Neural progenitor cell (in vitro differentiated cells): ENCODE measurements at regions not wholly inside any gene's neighbourhood (a gene's known extent, or its start where the extent isn't known, plus 50 kb on each side); places are given as distances from the start of the nearest gene placed in this dataset.

Experiments used
- DNase-seq: peaks from one replicate; pipeline ENCODE4 v3.0.0-alpha.2; 2016; ENCODE audit warnings: low spot score
- H2AFZ ChIP-seq: fragments of 200-600 bp; sonication (generic); replicated peaks from 2 replicates; pipeline ENCODE4 v1.6.1; 2016; ENCODE audit warnings: antibody characterized with exemption
- H3F3A ChIP-seq: fragments of 200-600 bp; sonication (generic); 2 replicates; pipeline ENCODE4 v1.6.1; 2016; ENCODE audit warnings: antibody characterized with exemption, low read depth
- H3K27ac ChIP-seq: fragments of 200-600 bp; sonication (generic); 2 replicates; pipeline ENCODE4 v1.5.1; 2016; ENCODE audit warnings: mild to moderate bottlenecking
- H3K27me3 ChIP-seq: fragments of 200-600 bp; sonication (generic); 2 replicates; pipeline ENCODE4 v1.6.1; 2016; ENCODE audit warnings: mild to moderate bottlenecking, moderate library complexity
- H3K36me3 ChIP-seq: fragments of 200-600 bp; sonication (generic); 2 replicates; pipeline ENCODE4 v1.5.1; 2016
- H3K4me1 ChIP-seq: fragments of 200-600 bp; sonication (generic); 2 replicates; pipeline ENCODE4 v1.6.1; 2016; ENCODE audit warnings: mixed run types
- H3K4me2 ChIP-seq: fragments of 200-600 bp; sonication (generic); 2 replicates; pipeline ENCODE4 v1.6.1; 2016
- H3K4me3 ChIP-seq: fragments of 200-600 bp; sonication (generic); 2 replicates; pipeline ENCODE4 v1.5.1; 2016
- H3K79me2 ChIP-seq: fragments of 200-600 bp; sonication (generic); 2 replicates; pipeline ENCODE4 v1.6.1; 2016; ENCODE audit warnings: low read depth
- H3K9ac ChIP-seq: fragments of 200-600 bp; sonication (generic); 2 replicates; pipeline ENCODE4 v1.6.1; 2016
- H3K9me3 ChIP-seq: fragments of 200-600 bp; sonication (generic); 2 replicates; pipeline ENCODE4 v1.5.1; 2016; ENCODE audit warnings: low read depth
- H4K20me1 ChIP-seq: fragments of 200-600 bp; sonication (generic); 2 replicates; pipeline ENCODE4 v1.6.1; 2016; ENCODE audit warnings: low read depth
- H3K27ac Mint-ChIP-seq: 3 replicates; pipeline ENCODE4 v1.8.0; 2021; ENCODE audit warnings: mixed read lengths
- H3K27me3 Mint-ChIP-seq: 2 replicates; pipeline ENCODE4 v1.8.0; 2022; ENCODE audit warnings: low read depth, mild to moderate bottlenecking, inconsistent platforms, moderate library complexity, mixed read lengths; ENCODE audit not compliant: insufficient read depth
- H3K36me3 Mint-ChIP-seq: 3 replicates; pipeline ENCODE4 v1.8.0; 2021; ENCODE audit warnings: mixed read lengths
- H3K4me1 Mint-ChIP-seq: 3 replicates; pipeline ENCODE4 v1.8.0; 2021; ENCODE audit warnings: mixed read lengths
- H3K4me3 Mint-ChIP-seq: 3 replicates; pipeline ENCODE4 v1.8.0; 2021; ENCODE audit warnings: mild to moderate bottlenecking, moderate library complexity, mixed read lengths
- H3K9me3 Mint-ChIP-seq: 3 replicates; pipeline ENCODE4 v1.8.0; 2020; ENCODE audit warnings: mixed read lengths
- EZH2 ChIP-seq: fragments of 200-600 bp; sonication (generic); IDR thresholded peaks from 2 replicates; pipeline ENCODE4 v1.6.1; 2017; ENCODE audit warnings: antibody characterized with exemption, mild to moderate bottlenecking, moderate library complexity
- EZH2phosphoT487 ChIP-seq: fragments of 200-600 bp; sonication (generic); IDR thresholded peaks from 2 replicates; pipeline ENCODE4 v1.6.1; 2017; ENCODE audit warnings: antibody characterized with exemption
- TF ChIP-seq, protein P1 (sequence below): fragments of 200-600 bp; sonication (generic); IDR thresholded peaks from 2 replicates; pipeline ENCODE4 v1.5.1; 2017; ENCODE audit warnings: antibody characterized with exemption, mild to moderate bottlenecking

DNA sequence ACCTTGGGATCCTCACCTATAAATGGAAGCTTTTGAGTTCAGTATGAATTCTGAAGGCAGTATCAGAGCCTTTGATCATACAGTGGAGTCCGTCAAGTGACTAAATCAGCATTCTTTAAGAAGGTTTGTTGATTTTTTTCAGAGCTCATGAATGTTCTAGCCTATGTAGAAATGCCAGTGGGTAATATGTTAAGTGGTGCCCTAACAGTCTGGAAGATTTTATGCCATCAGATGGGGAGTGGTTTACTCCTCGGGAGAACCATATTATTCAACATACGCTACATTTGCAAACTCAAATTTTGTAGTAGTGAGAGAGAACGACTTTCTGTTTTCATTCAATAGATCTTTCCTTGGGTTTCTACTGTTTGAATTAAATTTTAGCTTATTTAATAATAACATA lies 225.0 kb upstream of the ACVR2A start:
- H3K9me3 Mint-ChIP-seq = peaks cover 2% of the 10 kb centered on the region
- Histone ChIP-seq H3K9ac (no peak overlapping the region), H3K27me3 (no peaks in the 10 kb centered on the region), H3K36me3 (no peaks in the 10 kb centered on the region), H3K4me3 (no peak overlapping the region), H3K9me3 (no peaks in the 10 kb centered on the region), H3K79me2 (no peaks in the 10 kb centered on the region), H4K20me1 (no peaks in the 10 kb centered on the region), H3K4me2 (no peak overlapping the region), H3K27ac (no peak overlapping the region), H3K4me1 (no peaks in the 10 kb centered on the region), H2AFZ (no peak overlapping the region), H3F3A (no peaks in the 10 kb centered on the region)
- TF ChIP-seq, protein P1, sequence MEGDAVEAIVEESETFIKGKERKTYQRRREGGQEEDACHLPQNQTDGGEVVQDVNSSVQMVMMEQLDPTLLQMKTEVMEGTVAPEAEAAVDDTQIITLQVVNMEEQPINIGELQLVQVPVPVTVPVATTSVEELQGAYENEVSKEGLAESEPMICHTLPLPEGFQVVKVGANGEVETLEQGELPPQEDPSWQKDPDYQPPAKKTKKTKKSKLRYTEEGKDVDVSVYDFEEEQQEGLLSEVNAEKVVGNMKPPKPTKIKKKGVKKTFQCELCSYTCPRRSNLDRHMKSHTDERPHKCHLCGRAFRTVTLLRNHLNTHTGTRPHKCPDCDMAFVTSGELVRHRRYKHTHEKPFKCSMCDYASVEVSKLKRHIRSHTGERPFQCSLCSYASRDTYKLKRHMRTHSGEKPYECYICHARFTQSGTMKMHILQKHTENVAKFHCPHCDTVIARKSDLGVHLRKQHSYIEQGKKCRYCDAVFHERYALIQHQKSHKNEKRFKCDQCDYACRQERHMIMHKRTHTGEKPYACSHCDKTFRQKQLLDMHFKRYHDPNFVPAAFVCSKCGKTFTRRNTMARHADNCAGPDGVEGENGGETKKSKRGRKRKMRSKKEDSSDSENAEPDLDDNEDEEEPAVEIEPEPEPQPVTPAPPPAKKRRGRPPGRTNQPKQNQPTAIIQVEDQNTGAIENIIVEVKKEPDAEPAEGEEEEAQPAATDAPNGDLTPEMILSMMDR = no peak
- TF ChIP-seq EZH2 = no peak
- no peak for TF ChIP-seq EZH2phosphoT487
- no peaks in the 10 kb centered on the region for H3K36me3 Mint-ChIP-seq
- no peak for DNase-seq
- H3K4me3 Mint-ChIP-seq = no peak overlapping the region
- H3K4me1 Mint-ChIP-seq = peaks cover 4% of the 10 kb centered on the region
- no peaks in the 10 kb centered on the region for H3K27me3 Mint-ChIP-seq
- H3K27ac Mint-ChIP-seq = no peak overlapping the region

DNA sequence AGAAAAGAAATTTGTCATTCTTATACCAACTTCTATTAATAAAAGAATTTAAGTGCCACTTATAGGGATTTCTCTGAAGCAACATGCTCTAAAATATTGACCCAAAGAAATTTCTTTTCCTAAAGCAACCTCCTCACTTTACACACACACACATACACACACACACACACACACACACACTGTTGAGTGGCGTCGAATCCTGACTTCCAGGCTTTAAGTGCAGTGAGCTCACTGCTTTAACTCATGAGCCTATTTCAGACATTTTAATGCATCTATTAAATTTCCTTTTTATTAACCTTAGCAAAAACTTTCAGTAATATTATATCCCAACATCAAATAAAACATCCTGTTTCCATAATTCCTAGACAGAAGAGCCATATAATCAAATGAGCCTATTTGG lies 229.1 kb upstream of the ACVR2A start:
- no peak overlapping the region for H3K27ac ChIP-seq
- H3K27me3 ChIP-seq = no peaks in the 10 kb centered on the region
- no peak overlapping the region for H3K9ac ChIP-seq
- H3K27me3 Mint-ChIP-seq = no peaks in the 10 kb centered on the region
- no peak overlapping the region for H2AFZ ChIP-seq
- no peaks in the 10 kb centered on the region for H3K9me3 Mint-ChIP-seq
- H3K36me3 ChIP-seq = no peaks in the 10 kb centered on the region
- TF ChIP-seq, protein P1 = no peak
- TF ChIP-seq EZH2 (no peak), EZH2phosphoT487 (no peak)
- H3K27ac Mint-ChIP-seq = no peak overlapping the region
- H3K4me3 Mint-ChIP-seq = no peak overlapping the region
- no peak overlapping the region for H3K4me2 ChIP-seq
- H3K79me2 ChIP-seq = no peaks in the 10 kb centered on the region
- no peaks in the 10 kb centered on the region for H3K9me3 ChIP-seq
- DNase-seq = no peak
- no peak overlapping the region for H3K4me3 ChIP-seq
- H4K20me1 ChIP-seq = no peaks in the 10 kb centered on the region
- no peaks in the 10 kb centered on the region for H3K4me1 ChIP-seq
- H3F3A ChIP-seq = no peaks in the 10 kb centered on the region
- H3K4me1 Mint-ChIP-seq = peaks cover 4% of the 10 kb centered on the region
- no peaks in the 10 kb centered on the region for H3K36me3 Mint-ChIP-seq

GRCh38 chr2:147614979-147615470 lies 229.8 kb upstream of the ACVR2A start:
- TF ChIP-seq, protein P1 = no peak
- TF ChIP-seq EZH2 (no peak), EZH2phosphoT487 (no peak)
- H3K27ac Mint-ChIP-seq = peak overlapping the region; percentile 68
- no peaks in the 10 kb centered on the region for H3K79me2 ChIP-seq

More at GRCh38 chr2:147614979-147615470, 229.8 kb upstream of the ACVR2A start:
- H3K9me3 Mint-ChIP-seq = no peaks in the 10 kb centered on the region
- Histone ChIP-seq H3K4me3 (no peak overlapping the region), H3K27ac (no peak overlapping the region), H4K20me1 (no peaks in the 10 kb centered on the region), H3K4me2 (no peak overlapping the region), H3K9ac (no peak overlapping the region), H2AFZ (no peak overlapping the region), H3K27me3 (no peaks in the 10 kb centered on the region), H3F3A (no peaks in the 10 kb centered on the region), H3K36me3 (no peaks in the 10 kb centered on the region), H3K9me3 (no peaks in the 10 kb centered on the region), H3K4me1 (no peaks in the 10 kb centered on the region)
- no peak for DNase-seq
- H3K27me3 Mint-ChIP-seq = no peaks in the 10 kb centered on the region
- H3K4me1 Mint-ChIP-seq = peaks cover 4% of the 10 kb centered on the region
- no peak overlapping the region for H3K4me3 Mint-ChIP-seq
- H3K36me3 Mint-ChIP-seq = no peaks in the 10 kb centered on the region
